NCI-H2196 treated with DMSO at 0.1 percent for 48 hours (cell line): ENCODE measurements at regions not wholly inside any gene's neighbourhood (a gene's known extent, or its start where the extent isn't known, plus 50 kb on each side); places are given as distances from the start of the nearest gene placed in this dataset.

Source experiments
- DNase-seq: peaks from one replicate; lab custom pipeline; 2025; ENCODE audit not compliant: unreplicated experiment; lab: John Stamatoyannopoulos, UW

GRCh38 chr9:80596579-80596978 lies 1024.8 kb downstream of the TLE4 start:
- DNase-seq, result no peak

- DNase-seq, result no peak
Measured at GRCh38 chr9:80595192-80595591, 1023.4 kb downstream of the TLE4 start.

GRCh38 chr9:80592413-80592812 lies 1020.6 kb downstream of the TLE4 start:
- no peak for DNase-seq

- DNase-seq, result no peak
Measured at GRCh38 chr9:80586786-80587330, 1015.1 kb downstream of the TLE4 start.

- DNase-seq, result no peak
Measured at GRCh38 chr9:80571953-80572352, 1000.2 kb downstream of the TLE4 start.

- no peak for DNase-seq
Measured at GRCh38 chr9:80569236-80569635, 997.5 kb downstream of the TLE4 start.

GRCh38 chr9:80561526-80561925 lies 989.8 kb downstream of the TLE4 start:
- no peak for DNase-seq

GRCh38 chr9:80560976-80561375 lies 989.2 kb downstream of the TLE4 start:
- DNase-seq, result no peak

GRCh38 chr9:80557256-80557655 lies 985.5 kb downstream of the TLE4 start:
- DNase-seq, result no peak

GRCh38 chr9:80556631-80557030 lies 984.9 kb downstream of the TLE4 start:
- DNase-seq, result no peak

- no peak for DNase-seq
Measured at GRCh38 chr9:80555782-80556325, 984.1 kb downstream of the TLE4 start.

- DNase-seq, result no peak
Measured at GRCh38 chr9:80554856-80555255, 983.1 kb downstream of the TLE4 start.

- DNase-seq, result no peak
Measured at GRCh38 chr9:80554301-80554700, 982.5 kb downstream of the TLE4 start.

GRCh38 chr9:80552931-80553330 lies 981.2 kb downstream of the TLE4 start:
- DNase-seq, result no peak

GRCh38 chr9:80550181-80550580 lies 978.4 kb downstream of the TLE4 start:
- no peak for DNase-seq

GRCh38 chr9:80547613-80548012 lies 975.8 kb downstream of the TLE4 start:
- DNase-seq, result no peak

- no peak for DNase-seq
Measured at GRCh38 chr9:80540387-80540786, 968.6 kb downstream of the TLE4 start.

- no peak for DNase-seq
Measured at GRCh38 chr9:80538976-80539375, 967.2 kb downstream of the TLE4 start.

GRCh38 chr9:80522465-80522864 lies 950.7 kb downstream of the TLE4 start:
- DNase-seq, result no peak

GRCh38 chr9:80521151-80521550 lies 949.4 kb downstream of the TLE4 start:
- DNase-seq, result no peak

GRCh38 chr9:80520231-80520630 lies 948.5 kb downstream of the TLE4 start:
- DNase-seq, result no peak

GRCh38 chr9:80518441-80518840 lies 946.7 kb downstream of the TLE4 start:
- DNase-seq, result no peak

GRCh38 chr9:80516679-80517078 lies 944.9 kb downstream of the TLE4 start:
- DNase-seq, result no peak
